GM18502 (cell line): ENCODE measurements at regions not wholly inside any gene's neighbourhood (a gene's known extent, or its start where the extent isn't known, plus 50 kb on each side); places are given as distances from the start of the nearest gene placed in this dataset.
A peak's percentile ranks its signal among the peaks of the same experiment; 100 is the strongest.
"Not testable (repeated sequence)": the region's sequence is repeated elsewhere in the genome, so short reads cannot be mapped to it uniquely, and the experiment has no call there.

Experiments
- ATAC-seq: cut with Tn5 transposase; IDR thresholded peaks from one replicate; pipeline ENCODE4 v1.9.1; 2021; ENCODE audit warnings: mild to moderate bottlenecking; ENCODE audit not compliant: unreplicated experiment, poor library complexity

DNA sequence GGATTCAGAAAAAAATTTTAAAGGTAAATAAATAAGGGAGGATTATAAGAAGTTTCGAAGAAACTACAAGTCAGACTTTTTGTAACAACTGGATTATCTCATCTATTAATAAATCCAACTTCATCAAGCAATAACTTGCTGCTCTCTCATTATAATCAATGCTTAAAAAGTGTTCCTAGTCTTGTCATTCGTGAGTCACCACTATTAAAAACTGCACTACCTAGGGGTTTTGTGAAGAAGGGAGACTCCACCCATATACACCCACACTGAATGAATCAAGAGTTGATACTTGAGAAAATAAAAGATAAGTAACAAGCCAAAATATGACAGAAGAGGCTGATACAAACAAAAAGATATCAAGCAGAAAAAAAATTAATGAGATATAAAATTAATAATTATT lies 360.5 kb downstream of the ZNF674 start:
- no peak for ATAC-seq

DNA sequence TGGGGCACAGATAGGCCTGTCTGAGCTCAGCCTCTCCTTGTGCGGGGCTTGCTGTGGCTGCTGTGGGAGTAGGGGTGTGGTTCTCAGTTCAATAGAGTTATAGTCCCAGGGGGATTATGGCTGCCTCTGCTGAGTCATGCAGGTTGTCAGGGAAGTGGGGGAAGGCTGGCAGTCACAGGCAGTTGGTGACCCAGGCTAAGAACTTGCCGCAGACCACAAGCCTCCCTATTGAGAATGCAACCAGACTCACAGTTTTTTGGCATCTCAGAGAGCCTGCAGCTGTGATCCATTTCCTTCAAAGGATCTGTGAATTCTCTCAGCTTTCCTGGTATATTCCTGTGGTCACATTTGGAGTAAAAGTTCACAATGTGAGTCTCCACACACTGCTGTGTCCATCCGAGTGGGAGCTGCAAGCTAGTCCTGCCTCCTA lies 364.9 kb downstream of the ZNF674 start:
- peak; percentile 94 for ATAC-seq

DNA sequence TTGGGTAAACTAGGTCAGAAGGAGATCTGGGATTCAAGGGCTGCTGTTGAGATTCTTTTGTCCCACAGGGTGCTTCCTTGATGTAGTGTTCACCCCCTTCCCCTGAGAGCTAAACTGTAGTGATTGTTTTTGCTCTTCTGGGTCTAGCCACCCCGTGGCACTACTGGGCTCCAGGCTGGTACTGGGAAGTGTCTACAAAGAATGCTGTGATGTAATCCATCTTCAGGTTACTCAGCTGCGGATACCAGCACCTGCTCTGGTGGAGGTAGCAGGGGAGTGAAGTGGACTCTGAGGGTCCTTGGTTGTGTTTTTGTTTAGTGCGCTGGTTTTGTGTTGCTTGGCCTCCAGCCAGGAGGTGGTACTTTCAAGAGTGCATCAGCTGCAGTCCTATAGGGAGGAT lies 365.5 kb downstream of the ZNF674 start:
- ATAC-seq, result peak; percentile 7

- ATAC-seq, result peak; percentile 56
Observed at GRCh38 chrX:46178763-46179162, 366.5 kb downstream of the ZNF674 start.

- no peak for ATAC-seq
Observed at GRCh38 chrX:46173159-46173558, 372.1 kb downstream of the ZNF674 start.

DNA sequence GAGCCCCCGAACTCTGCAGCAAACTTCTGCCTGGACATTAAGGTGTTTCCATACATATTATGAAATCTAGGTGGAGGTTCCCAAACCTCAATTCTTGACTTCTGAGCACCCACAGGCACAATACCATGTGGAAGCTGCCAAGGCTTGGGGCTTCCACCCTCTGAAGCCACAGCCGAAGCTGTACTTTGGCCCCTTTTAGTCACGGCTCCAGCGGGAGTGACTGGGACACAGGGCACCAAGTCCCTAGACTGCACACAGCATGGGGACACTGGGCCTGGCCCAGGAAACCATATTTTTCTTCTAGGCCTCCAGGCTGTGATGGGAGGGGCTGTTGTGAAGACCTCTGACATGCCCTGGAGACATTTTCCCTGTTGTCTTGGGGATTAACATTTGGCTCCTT lies 373.8 kb downstream of the ZNF674 start:
- not testable (repeated sequence) for ATAC-seq

- no peak for ATAC-seq
Observed at GRCh38 chrX:46169808-46170207, 375.4 kb downstream of the ZNF674 start.

DNA sequence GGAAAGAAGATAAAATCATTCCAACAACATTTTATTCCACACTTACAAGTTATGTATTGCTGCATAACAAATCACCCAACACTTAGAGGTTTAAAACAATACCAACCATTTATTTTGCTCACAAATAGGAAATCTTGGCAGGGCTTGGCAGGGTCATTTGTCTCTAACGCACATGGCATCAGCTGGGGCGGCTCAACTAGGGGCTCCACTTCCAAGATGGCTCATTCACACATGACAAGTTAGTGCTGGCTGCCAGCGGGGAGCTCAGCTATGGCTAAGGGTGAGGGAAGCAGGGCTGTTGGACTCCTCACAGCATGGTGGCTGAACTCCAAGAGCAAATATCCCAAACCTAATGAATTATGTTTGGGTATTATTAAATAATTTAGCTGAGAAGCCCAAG lies 377.0 kb downstream of the ZNF674 start:
- no peak for ATAC-seq

DNA sequence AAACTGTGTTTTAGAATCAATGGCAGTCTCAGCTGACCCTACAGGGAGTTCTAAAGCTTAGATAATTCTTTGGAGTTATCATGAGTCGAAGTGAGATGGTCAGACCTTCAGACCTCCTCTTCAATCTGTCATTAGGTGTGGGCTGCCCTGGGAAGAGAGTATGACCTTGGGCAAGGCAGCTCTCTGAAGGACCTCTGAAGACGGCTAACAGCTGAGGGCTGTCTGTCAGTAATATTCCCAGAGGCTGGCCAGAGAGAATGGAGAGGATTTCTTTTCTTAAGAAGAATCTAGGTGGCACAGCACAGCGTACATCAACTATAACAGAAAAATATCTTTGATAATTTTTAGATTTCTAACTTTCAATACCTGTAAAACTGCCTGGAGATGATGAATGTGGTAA lies 379.4 kb downstream of the ZNF674 start:
- ATAC-seq, result no peak

DNA sequence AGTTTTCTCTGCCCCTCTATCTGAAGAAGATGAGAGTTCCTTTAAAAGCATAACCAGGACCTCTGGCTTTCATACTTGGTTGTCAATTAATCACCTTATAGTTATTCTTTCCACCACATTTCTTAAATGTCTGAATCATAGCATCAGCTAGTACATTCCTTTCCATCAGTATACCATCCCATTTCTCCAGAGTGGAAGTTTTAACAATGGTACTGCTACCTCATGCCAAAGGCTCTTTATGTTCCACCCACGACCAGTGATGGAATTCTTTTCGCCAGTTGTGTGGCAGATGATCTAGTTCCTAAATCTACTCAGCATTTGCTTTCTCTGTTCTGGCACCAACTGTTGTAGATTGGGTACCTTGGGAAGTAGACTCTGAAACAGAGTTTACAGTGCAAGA lies 379.8 kb downstream of the ZNF674 start:
- ATAC-seq, result no peak

- ATAC-seq, result no peak
Observed at GRCh38 chrX:46152756-46153155, 392.5 kb downstream of the ZNF674 start.

- ATAC-seq, result not testable (repeated sequence)
Observed at GRCh38 chrX:46151332-46151731, 393.9 kb downstream of the ZNF674 start.

- no peak for ATAC-seq
Observed at GRCh38 chrX:46144566-46144965, 400.7 kb downstream of the ZNF674 start.

DNA sequence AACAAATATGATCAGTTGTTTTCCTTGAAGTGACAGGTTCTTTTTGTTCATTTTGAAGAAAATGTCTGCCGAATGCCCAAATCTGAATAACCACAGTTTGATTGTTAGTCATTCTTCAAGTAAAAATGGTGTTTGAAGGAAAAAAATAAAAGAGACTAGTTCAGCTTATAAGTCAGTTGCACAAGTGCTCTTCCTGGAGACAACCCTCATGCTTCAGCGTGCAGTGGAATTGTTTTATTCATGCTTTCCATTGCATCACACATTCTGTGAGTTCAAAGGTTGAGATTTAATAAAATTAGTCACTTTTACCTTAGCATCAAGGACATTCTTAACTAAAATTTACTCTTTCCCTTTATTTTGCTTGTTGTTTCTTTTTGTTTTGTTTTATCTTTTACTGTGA lies 404.9 kb downstream of the ZNF674 start:
- no peak for ATAC-seq

DNA sequence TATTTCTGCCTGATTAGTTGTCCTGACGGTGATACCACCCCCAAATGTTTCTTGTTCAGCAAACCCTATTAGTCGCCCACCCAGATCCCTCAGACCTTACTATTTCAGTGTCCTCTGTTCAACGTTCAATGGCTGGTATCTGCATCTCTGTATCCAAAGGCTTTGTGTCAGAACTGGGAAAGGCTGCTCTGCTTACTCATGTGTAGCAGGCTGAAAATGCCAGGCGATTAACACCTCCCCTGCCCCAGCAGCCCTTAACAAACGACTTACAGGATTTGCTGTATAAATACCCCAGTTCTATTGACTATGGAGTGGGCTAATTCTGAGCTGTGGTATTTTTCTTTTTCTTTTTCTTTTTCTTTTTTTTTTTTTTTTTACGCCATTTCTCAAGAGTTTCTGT lies 415.0 kb downstream of the ZNF674 start:
- no peak for ATAC-seq

DNA sequence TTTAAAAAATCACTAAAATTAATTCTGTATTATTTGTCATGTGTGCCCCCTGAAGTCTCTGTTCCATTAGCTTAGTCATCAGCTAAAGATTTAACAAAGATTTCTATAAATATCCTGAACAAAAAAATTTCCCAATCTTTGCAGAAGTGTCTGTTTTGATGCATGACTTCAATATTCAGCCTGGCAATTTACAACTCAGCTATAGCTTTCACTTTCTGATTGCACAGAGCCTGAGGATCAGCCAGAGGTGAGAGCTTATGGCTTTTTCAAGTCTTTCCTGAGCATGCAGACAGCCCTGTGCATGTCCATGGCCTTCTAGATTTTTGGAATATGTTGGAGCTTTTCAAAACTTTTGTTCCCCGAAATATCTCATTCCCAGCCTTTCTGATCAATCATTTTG lies 420.1 kb downstream of the ZNF674 start:
- no peak for ATAC-seq

DNA sequence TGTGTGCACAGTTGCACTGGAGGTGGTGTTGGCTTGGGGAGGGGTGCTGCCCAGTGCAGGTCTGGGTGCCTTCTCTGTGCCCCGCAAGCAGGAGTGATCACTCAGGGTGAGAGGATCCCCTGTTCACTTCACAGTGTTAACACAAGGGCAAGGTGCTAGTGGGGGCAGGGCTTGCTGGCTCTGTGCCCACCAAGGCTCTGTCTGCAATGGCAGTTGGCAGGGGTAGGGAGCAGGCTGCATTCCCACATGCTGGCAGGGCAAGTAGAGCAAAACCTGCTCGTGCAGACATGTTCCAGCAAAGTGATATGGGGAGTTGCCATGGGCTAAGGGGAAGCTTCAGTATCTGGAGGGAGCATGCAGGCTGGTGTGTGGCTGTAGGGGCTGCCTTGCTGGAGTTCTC lies 428.0 kb downstream of the ZNF674 start:
- no peak for ATAC-seq

GRCh38 chrX:46087310-46087709 lies 457.9 kb downstream of the ZNF674 start:
- not testable (repeated sequence) for ATAC-seq

DNA sequence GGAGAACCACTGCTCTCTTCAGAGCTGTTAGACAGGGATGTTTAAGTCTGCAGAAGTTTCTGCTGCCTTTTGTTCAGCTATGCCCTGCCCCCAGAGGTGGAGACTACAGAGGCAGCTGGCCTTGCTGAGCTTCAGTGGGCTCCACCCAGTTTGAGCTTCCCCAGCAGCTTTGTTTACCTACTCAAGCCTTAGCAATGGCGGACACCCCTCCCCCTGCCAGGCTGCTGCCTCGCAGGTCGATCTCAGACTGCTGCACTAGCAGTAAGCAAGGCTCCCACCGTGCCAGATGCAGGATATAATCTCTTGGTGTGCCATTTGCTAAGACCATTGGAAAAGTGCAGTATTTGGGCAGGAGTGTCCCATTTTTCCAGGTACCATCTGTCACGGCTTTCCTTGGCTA lies 465.1 kb downstream of the ZNF674 start:
- not testable (repeated sequence) for ATAC-seq

DNA sequence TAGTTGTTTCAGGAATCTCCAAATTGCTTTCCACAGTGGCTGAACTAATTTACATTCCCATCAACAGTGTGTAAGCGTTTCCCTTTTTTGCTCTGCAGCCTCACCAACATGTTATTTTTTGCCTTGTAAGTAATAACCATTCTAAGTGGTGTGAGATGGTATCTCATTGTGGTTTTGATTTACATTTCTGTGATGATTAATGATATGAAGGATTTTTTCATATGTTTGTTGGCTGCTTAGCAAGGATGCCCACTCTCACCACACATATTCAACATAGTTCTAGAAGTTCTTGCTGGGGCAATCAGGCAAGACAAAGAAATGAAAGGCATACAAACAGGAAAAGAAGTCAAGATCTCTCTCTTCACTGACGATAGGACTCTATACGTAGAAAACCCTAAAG lies 472.4 kb downstream of the ZNF674 start:
- ATAC-seq, result no peak

GRCh38 chrX:46072372-46072771 lies 472.8 kb downstream of the ZNF674 start:
- ATAC-seq, result no peak

DNA sequence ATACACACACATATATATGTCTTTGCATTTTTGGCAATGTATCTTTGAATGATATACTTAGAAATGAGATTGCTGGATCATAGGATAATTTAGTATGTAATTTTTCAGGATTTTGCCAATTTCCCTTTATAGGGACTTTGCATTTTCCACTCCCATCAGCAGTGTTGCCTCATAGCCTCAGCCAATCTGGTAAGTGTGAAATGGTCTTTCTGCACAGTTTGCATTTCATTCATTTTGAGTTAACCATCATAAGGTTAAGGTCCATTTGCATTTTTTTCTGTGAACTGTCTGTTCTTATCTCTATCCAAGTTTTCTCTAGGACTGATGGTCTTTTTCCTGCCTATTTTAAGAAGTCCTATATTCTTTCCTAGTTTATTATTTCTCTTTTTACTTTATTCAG lies 474.8 kb downstream of the ZNF674 start:
- no peak for ATAC-seq

DNA sequence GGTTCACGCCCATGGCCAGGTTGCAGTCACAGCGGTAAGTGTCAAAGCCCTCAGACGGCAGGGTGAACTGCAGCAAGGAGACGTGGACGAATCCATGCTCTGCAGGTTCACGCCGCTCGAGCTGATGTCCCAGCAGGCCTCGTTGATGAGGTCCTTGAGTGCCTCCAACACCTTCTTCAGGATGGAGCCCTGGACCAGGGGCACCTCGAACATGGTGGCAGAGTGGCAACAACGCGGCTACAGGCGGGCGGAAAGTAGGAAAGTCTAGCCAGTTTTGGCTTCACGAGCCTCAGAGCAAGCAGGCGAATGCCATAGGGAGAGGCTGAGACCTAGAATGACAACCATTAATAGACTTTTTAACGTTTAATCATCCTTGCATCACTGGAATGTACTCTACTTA lies 485.9 kb downstream of the ZNF674 start:
- ATAC-seq, result no peak
